ENCODE measurements at regions not wholly inside any gene's neighbourhood (a gene's known extent, or its start where the extent isn't known, plus 50 kb on each side); places are given as distances from the start of the nearest gene placed in this dataset.

DNA sequence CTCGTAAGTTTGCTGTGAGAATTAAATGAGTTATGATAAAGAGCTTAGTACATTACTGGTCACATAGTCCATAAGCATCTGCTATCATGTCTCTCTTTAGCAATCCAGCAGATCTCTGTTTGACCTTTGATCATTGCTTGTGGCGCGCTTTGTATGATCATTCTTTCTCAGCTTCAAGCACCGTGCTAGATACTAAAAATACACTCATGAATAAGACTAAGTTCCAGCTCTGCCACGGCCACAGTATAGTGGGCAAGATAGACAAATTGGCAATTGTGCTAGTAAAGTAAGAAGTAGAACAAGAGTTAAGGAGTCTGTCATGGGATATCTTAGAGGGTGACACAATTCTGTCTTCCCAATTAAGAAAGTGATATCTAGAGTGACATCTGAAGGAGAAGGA, 75.2 kb upstream of the ADGRF1 start (continued):
- TF ChIP-seq GPN1 (CRISPR knock-in tag; IDR thresholded peaks at IDR 0.05; ENCODE audit: borderline replicate concordance) = no peak
- no peak for TF ChIP-seq JUN (CRISPR knock-in tag; IDR thresholded peaks at IDR 0.05)
- no peak for TF ChIP-seq KDM5B (CRISPR knock-in tag; IDR thresholded peaks at IDR 0.05; ENCODE audit: borderline replicate concordance)
- TF ChIP-seq ZFP36L2 (CRISPR knock-in tag; IDR thresholded peaks at IDR 0.05) = no peak
- TF ChIP-seq ZNF672 (CRISPR knock-in tag; IDR thresholded peaks at IDR 0.05) = no peak
- TF ChIP-seq GMEB1 (CRISPR knock-in tag; IDR thresholded peaks at IDR 0.05; ENCODE audit: borderline replicate concordance) = no peak
- no peak for TF ChIP-seq CENPBD1 (CRISPR knock-in tag; IDR thresholded peaks at IDR 0.05; ENCODE audit: borderline replicate concordance, low read depth)
- TF ChIP-seq, protein P1, sequence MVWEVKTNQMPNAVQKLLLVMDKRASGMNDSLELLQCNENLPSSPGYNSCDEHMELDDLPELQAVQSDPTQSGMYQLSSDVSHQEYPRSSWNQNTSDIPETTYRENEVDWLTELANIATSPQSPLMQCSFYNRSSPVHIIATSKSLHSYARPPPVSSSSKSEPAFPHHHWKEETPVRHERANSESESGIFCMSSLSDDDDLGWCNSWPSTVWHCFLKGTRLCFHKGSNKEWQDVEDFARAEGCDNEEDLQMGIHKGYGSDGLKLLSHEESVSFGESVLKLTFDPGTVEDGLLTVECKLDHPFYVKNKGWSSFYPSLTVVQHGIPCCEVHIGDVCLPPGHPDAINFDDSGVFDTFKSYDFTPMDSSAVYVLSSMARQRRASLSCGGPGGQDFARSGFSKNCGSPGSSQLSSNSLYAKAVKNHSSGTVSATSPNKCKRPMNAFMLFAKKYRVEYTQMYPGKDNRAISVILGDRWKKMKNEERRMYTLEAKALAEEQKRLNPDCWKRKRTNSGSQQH (CRISPR knock-in tag; IDR thresholded peaks at IDR 0.05; ENCODE audit: low read depth) = no peak
- no peak for TF ChIP-seq ZKSCAN1 (IDR thresholded peaks at IDR 0.05; ENCODE audit: low read length)
- no peak for TF ChIP-seq ZBTB8A (CRISPR knock-in tag; IDR thresholded peaks at IDR 0.05; ENCODE audit: borderline replicate concordance, low read depth)
- TF ChIP-seq TSC22D2 (CRISPR knock-in tag; IDR thresholded peaks at IDR 0.05; ENCODE audit: borderline replicate concordance) = no peak
- TF ChIP-seq, protein P2, sequence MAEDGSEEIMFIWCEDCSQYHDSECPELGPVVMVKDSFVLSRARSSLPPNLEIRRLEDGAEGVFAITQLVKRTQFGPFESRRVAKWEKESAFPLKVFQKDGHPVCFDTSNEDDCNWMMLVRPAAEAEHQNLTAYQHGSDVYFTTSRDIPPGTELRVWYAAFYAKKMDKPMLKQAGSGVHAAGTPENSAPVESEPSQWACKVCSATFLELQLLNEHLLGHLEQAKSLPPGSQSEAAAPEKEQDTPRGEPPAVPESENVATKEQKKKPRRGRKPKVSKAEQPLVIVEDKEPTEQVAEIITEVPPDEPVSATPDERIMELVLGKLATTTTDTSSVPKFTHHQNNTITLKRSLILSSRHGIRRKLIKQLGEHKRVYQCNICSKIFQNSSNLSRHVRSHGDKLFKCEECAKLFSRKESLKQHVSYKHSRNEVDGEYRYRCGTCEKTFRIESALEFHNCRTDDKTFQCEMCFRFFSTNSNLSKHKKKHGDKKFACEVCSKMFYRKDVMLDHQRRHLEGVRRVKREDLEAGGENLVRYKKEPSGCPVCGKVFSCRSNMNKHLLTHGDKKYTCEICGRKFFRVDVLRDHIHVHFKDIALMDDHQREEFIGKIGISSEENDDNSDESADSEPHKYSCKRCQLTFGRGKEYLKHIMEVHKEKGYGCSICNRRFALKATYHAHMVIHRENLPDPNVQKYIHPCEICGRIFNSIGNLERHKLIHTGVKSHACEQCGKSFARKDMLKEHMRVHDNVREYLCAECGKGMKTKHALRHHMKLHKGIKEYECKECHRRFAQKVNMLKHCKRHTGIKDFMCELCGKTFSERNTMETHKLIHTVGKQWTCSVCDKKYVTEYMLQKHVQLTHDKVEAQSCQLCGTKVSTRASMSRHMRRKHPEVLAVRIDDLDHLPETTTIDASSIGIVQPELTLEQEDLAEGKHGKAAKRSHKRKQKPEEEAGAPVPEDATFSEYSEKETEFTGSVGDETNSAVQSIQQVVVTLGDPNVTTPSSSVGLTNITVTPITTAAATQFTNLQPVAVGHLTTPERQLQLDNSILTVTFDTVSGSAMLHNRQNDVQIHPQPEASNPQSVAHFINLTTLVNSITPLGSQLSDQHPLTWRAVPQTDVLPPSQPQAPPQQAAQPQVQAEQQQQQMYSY (CRISPR knock-in tag; IDR thresholded peaks at IDR 0.05) = no peak
- no peak for TF ChIP-seq TBP (CRISPR knock-in tag; IDR thresholded peaks at IDR 0.05)
- peak; percentile 61; the same call in 1 of the 2 replicates for TF ChIP-seq HMG20A (CRISPR knock-in tag; IDR thresholded peaks at IDR 0.05; ENCODE audit: borderline replicate concordance)
- TF ChIP-seq RXRB (CRISPR knock-in tag; IDR thresholded peaks at IDR 0.05; ENCODE audit: borderline replicate concordance) = no peak
- TF ChIP-seq ARID2 (CRISPR knock-in tag; IDR thresholded peaks at IDR 0.05; ENCODE audit: borderline replicate concordance) = no peak
- TF ChIP-seq MLXIP (CRISPR knock-in tag; IDR thresholded peaks at IDR 0.05; ENCODE audit: borderline replicate concordance) = no peak
- no peak for TF ChIP-seq ZNF749 (CRISPR knock-in tag; IDR thresholded peaks at IDR 0.05; ENCODE audit: borderline replicate concordance)
- no peak for TF ChIP-seq ISX (CRISPR knock-in tag; conservative IDR thresholded peaks at IDR 0.05)
- no peak for TF ChIP-seq ZNF839 (CRISPR knock-in tag; IDR thresholded peaks at IDR 0.05; ENCODE audit: borderline replicate concordance)
- no peak for TF ChIP-seq MTF2 (CRISPR knock-in tag; IDR thresholded peaks at IDR 0.05; ENCODE audit: borderline replicate concordance)
- no peak for TF ChIP-seq ZMYM4 (CRISPR knock-in tag; IDR thresholded peaks at IDR 0.05)
